ENCODE measurements at regions not wholly inside any gene's neighbourhood (a gene's known extent, or its start where the extent isn't known, plus 50 kb on each side); places are given as distances from the start of the nearest gene placed in this dataset.

DNA sequence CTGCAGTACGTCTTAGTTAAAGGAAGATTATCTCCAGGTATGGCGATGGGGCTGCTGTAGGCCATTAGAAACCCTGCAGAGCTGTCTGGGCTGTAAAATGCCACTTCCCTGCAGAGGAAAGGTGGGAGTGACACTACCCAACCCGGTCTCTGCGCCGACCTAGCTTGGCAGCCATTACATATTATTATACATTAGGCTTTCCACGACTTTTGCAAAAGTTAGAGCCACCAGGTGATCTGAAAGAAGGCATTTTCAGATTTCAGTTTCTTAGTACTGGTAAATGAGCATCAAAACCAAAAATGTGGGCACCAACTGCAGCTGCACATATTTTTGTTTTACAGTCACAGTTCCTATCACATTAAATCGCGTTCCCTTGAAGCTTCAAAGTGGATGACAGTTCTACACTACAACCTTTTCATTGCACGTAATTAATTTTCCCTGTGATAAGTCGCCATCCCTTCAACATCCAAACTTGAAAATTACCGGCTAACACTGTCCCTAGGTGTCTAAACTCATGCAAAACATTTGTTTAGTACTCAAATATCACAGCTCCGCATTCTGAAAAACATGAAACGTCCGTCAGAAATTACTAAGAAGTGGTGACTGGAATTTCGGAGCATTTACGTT lies 81.4 kb upstream of the CHD2 start:
- TF ChIP-seq, protein P1, sequence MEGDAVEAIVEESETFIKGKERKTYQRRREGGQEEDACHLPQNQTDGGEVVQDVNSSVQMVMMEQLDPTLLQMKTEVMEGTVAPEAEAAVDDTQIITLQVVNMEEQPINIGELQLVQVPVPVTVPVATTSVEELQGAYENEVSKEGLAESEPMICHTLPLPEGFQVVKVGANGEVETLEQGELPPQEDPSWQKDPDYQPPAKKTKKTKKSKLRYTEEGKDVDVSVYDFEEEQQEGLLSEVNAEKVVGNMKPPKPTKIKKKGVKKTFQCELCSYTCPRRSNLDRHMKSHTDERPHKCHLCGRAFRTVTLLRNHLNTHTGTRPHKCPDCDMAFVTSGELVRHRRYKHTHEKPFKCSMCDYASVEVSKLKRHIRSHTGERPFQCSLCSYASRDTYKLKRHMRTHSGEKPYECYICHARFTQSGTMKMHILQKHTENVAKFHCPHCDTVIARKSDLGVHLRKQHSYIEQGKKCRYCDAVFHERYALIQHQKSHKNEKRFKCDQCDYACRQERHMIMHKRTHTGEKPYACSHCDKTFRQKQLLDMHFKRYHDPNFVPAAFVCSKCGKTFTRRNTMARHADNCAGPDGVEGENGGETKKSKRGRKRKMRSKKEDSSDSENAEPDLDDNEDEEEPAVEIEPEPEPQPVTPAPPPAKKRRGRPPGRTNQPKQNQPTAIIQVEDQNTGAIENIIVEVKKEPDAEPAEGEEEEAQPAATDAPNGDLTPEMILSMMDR (conservative IDR thresholded peaks at IDR 0.05), result no peak
- TF ChIP-seq ZFX (IDR thresholded peaks at IDR 0.05), result no peak

All from C4-2B (cell line).